Mucosa of descending colon (tissue), 3 donors: ENCODE measurements at regions not wholly inside any gene's neighbourhood (a gene's known extent, or its start where the extent isn't known, plus 50 kb on each side); places are given as distances from the start of the nearest gene placed in this dataset.

Experiments used
- ATAC-seq: fragments of 200-7000 bp; cut with Tn5 transposase; one replicate; pipeline ENCODE4 v1.9.1; 2020; ENCODE audit warnings: mild to moderate bottlenecking, moderate library complexity
- DNase-seq, 3 donors: peaks; one replicate each; pipeline ENCODE4 v3.0.0-alpha.2; 2020
- H3K36me3 ChIP-seq: fragments of 200-600 bp; one replicate; pipeline ENCODE4 v1.8.0; 2021; ENCODE audit warnings: low read depth, mild to moderate bottlenecking
- H3K4me1 ChIP-seq: fragments of 200-600 bp; one replicate; pipeline ENCODE4 v1.8.0; 2021; ENCODE audit warnings: low read depth, mild to moderate bottlenecking
- H3K4me3 ChIP-seq: fragments of 200-600 bp; one replicate; pipeline ENCODE4 v1.8.0; 2021; ENCODE audit warnings: mild to moderate bottlenecking
- H3K9me3 ChIP-seq: fragments of 200-600 bp; one replicate; pipeline ENCODE4 v1.8.0; 2021; ENCODE audit warnings: mild to moderate bottlenecking
- intact Hi-C, 2 donors: fragments of 100-400 bp; cut with DNase I in 1 of 2; cut with micrococcal nuclease in 1 of 2; formaldehyde crosslinking; loops; one replicate each; pipeline versions ENCODE4 v1.11.0 to v1.11.1; 2022; cut with DNase I, micrococcal nuclease
- TF ChIP-seq, protein P1 (sequence below): fragments of 200-600 bp; IDR thresholded peaks from one replicate; pipeline ENCODE4 v1.8.0; 2022; ENCODE audit warnings: antibody characterized with exemption, mild to moderate bottlenecking
- donor health status: DM: no; HTN: no; CAD: no; lungs with moderate emphysema.
- donor health status: DM: no; HTN: no; CAD: no.
- donor health status: DM: no; HTN: yes; CAD: no.

DNA sequence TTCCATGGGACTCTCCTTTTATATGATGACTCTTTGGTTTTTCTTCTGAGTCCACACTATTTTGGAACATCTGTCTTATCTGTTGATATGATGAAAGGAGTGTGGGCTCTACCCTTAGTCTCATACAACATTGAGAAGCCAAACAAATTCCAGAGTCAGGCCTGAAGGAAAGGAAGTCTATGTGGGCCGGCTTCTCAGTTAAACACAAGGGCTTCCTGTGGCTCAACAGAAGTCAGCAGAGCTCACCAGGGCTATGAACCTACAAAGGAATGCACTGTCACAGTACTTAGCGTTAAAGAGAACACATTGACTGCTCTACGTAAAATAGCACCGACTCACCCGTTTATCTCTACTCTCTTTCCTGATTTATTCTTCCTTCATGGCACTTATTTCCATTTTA lies 641.0 kb upstream of the FRG1 start:
- intact Hi-C loops: no loop called here
- Histone ChIP-seq H3K4me1 (no peaks in the 10 kb centered on the region), H3K9me3 (no peaks in the 10 kb centered on the region), H3K36me3 (no peaks in the 10 kb centered on the region), H3K4me3 (no peak overlapping the region)
- TF ChIP-seq, protein P1, sequence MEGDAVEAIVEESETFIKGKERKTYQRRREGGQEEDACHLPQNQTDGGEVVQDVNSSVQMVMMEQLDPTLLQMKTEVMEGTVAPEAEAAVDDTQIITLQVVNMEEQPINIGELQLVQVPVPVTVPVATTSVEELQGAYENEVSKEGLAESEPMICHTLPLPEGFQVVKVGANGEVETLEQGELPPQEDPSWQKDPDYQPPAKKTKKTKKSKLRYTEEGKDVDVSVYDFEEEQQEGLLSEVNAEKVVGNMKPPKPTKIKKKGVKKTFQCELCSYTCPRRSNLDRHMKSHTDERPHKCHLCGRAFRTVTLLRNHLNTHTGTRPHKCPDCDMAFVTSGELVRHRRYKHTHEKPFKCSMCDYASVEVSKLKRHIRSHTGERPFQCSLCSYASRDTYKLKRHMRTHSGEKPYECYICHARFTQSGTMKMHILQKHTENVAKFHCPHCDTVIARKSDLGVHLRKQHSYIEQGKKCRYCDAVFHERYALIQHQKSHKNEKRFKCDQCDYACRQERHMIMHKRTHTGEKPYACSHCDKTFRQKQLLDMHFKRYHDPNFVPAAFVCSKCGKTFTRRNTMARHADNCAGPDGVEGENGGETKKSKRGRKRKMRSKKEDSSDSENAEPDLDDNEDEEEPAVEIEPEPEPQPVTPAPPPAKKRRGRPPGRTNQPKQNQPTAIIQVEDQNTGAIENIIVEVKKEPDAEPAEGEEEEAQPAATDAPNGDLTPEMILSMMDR: no peak
- DNase-seq: no peak
- no peak for ATAC-seq

DNA sequence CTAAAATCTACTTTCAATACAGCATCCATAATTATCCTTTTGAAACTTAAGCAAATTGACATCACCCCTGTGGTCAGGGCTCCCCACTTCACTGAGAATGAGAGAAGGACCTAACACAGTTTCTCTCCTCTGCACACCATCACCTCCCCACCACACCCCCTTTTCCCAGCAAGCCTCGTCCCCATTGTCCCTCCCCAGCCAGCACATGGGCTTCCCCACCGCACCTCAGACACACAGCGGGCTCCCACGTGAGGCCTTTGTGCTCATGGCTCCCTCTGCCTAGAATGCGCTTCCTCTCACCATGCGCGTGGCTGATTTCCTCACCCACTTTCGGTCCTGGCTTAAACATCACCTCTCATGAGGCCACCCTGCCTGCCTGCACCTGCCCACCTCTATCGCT lies 639.0 kb upstream of the FRG1 start:
- TF ChIP-seq, protein P1: no peak
- intact Hi-C loops: no loop called here
- DNase-seq (no peak), ATAC-seq (no peak)
- H3K36me3 ChIP-seq: no peaks in the 10 kb centered on the region
- no peaks in the 10 kb centered on the region for H3K4me1 ChIP-seq
- no peak overlapping the region for H3K4me3 ChIP-seq
- peaks cover 2% of the 10 kb centered on the region for H3K9me3 ChIP-seq

DNA sequence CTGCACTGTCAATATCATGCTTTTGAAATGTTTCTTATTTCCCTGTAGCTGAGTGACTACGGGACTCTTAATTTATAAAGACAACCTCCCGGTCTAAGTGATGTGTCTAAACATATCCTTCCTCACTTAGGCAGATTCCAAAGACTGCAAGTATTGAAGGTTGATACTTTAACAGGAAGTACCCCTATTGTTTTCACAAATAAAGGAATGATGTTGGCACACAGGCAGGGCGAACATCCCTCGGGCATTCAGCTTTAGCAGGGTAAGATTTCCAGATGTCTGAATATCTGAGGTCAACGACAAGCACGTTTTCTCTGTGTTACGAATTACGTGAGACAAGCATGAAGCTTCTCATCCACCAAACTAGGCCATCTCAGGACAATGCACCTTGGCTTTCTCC lies 638.0 kb upstream of the FRG1 start:
- no peak for ATAC-seq
- Histone ChIP-seq H3K4me1 (no peaks in the 10 kb centered on the region), H3K4me3 (no peak overlapping the region), H3K9me3 (peaks cover 3% of the 10 kb centered on the region), H3K36me3 (no peaks in the 10 kb centered on the region)
- TF ChIP-seq, protein P1: no peak
- intact Hi-C loops: no loop called here
- no peak for DNase-seq

DNA sequence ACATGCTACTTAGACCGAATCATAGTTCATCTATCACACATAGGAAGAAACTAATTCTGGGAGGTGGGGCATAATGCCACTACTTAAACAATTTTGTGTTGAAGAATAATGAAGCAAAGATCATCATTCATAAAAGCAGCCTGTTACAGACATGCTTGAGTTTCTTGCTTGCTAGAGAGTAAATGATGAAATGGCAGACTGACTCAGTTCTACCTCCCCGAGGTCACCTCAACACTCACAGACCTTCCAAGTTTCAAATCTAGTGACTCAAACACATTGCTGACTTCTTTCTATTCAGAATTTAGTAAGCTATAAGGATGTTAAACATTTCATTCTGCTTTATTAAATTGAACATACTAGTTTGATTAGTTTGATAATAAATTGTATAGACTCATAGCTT lies 636.5 kb upstream of the FRG1 start:
- intact Hi-C loops: no loop called here
- ATAC-seq (no peak), DNase-seq (no peak)
- Histone ChIP-seq H3K4me1 (no peaks in the 10 kb centered on the region), H3K36me3 (no peaks in the 10 kb centered on the region), H3K9me3 (peaks cover 3% of the 10 kb centered on the region), H3K4me3 (no peak overlapping the region)
- TF ChIP-seq, protein P1: no peak

DNA sequence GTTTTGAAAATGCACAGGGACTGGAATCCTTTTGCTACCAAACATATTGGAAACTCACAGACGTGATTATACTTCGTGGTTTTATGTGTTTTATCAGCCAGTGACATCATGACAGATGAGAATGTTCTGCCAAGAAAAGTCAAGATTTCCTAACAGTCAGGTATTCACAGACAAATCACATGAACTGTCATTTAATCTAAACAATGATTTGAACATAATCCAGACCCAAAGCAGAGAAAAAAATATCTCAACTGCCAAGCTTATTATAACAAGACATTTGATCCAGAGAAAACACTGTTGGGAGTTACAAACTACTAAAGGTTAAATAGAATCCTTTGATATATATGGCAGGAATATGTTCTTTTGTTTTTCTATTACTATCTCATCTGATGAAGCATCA lies 635.9 kb upstream of the FRG1 start:
- intact Hi-C loops: no loop called here
- ATAC-seq: no peak
- no peak for DNase-seq

DNA sequence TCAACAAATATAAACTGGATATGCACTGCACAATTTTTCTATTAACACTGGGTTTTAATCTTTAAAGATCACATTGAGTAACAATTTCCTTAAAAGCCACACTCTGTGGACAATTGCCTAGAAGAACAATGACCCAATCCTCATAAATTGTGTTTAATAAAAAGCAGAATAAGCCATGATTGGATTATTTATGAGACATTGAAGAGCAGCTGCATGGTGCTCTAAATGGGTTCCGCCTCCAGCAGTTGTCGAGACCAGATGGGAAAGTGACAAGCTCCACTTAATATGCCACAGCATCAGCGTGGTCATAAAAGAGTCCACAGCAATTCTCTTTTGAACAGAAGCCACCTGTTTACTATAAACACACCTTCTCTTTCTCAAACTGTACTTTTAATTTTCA lies 635.2 kb upstream of the FRG1 start:
- no peak for DNase-seq
- peaks cover 3% of the 10 kb centered on the region for H3K9me3 ChIP-seq
- TF ChIP-seq, protein P1: no peak

More for the DNA sequence above, 635.9 kb upstream of the FRG1 start:
- Histone ChIP-seq H3K36me3 (no peaks in the 10 kb centered on the region), H3K4me1 (no peaks in the 10 kb centered on the region), H3K9me3 (peaks cover 3% of the 10 kb centered on the region), H3K4me3 (no peak overlapping the region)
- TF ChIP-seq, protein P1: no peak

More for the DNA sequence above, 635.2 kb upstream of the FRG1 start:
- Histone ChIP-seq H3K4me1 (no peaks in the 10 kb centered on the region), H3K36me3 (no peaks in the 10 kb centered on the region), H3K4me3 (no peak overlapping the region)
- no peak for ATAC-seq
- intact Hi-C loops: no loop called here
